GM18909 (cell line): ENCODE measurements at regions not wholly inside any gene's neighbourhood (a gene's known extent, or its start where the extent isn't known, plus 50 kb on each side); places are given as distances from the start of the nearest gene placed in this dataset.

Experiments
- ATAC-seq: cut with Tn5 transposase; IDR thresholded peaks from one replicate; pipeline ENCODE4 v1.9.1; 2021; ENCODE audit warnings: mild to moderate bottlenecking; ENCODE audit not compliant: unreplicated experiment, poor library complexity

- no peak for ATAC-seq
Observed at GRCh38 chrX:79300856-79301255, 66.3 kb downstream of the ITM2A start.

- no peak for ATAC-seq
Observed at GRCh38 chrX:79290596-79290995, 76.5 kb downstream of the ITM2A start.

- ATAC-seq: no peak
Observed at GRCh38 chrX:79288733-79289132, 78.4 kb downstream of the ITM2A start.

GRCh38 chrX:79287724-79288123 lies 79.4 kb downstream of the ITM2A start:
- no peak for ATAC-seq

GRCh38 chrX:79281775-79282174 lies 85.4 kb downstream of the ITM2A start:
- no peak for ATAC-seq

- peak; percentile 97 for ATAC-seq
Observed at GRCh38 chrX:79270401-79270800, 96.7 kb downstream of the ITM2A start.

- ATAC-seq: no peak
Observed at GRCh38 chrX:79268788-79269187, 98.3 kb downstream of the ITM2A start.

GRCh38 chrX:79266702-79267101 lies 100.4 kb downstream of the ITM2A start:
- ATAC-seq: no peak

GRCh38 chrX:79263550-79263949 lies 103.6 kb downstream of the ITM2A start:
- no peak for ATAC-seq

- peak; percentile 96 for ATAC-seq
Observed at GRCh38 chrX:79259073-79259689, 108.0 kb downstream of the ITM2A start.

GRCh38 chrX:79243691-79244090 lies 99.2 kb downstream of the GPR174 start:
- ATAC-seq: no peak

GRCh38 chrX:79235899-79236298 lies 91.4 kb downstream of the GPR174 start:
- no peak for ATAC-seq

GRCh38 chrX:79231662-79232061 lies 87.2 kb downstream of the GPR174 start:
- no peak for ATAC-seq
